ENCODE measurements at regions not wholly inside any gene's neighbourhood (a gene's known extent, or its start where the extent isn't known, plus 50 kb on each side); places are given as distances from the start of the nearest gene placed in this dataset.

DNA sequence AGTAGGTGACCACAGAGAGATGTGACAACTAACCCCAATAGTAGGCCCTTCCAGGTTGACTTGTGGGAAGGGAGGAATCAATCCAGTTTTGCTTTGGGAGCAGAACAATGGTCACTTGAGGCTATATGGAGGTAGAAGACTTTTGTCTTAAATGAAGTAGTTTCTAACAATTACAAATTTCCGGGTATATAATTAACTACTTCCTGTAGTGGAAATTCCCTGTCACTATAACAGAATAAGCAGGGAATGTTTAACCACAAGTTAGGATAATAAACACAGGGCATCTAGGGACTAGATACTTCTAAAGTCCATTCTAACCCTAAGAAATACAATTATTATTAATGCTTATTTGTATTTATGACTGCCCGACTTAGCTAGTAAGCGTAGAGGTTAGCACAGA, 99.0 kb upstream of the TRPC3 start:
- TF ChIP-seq EZH2 (IDR thresholded peaks at IDR 0.05; ENCODE audit: borderline replicate concordance, low read depth, low read length, poor library complexity, severe bottlenecking), result no peak
- TF ChIP-seq, protein P1, sequence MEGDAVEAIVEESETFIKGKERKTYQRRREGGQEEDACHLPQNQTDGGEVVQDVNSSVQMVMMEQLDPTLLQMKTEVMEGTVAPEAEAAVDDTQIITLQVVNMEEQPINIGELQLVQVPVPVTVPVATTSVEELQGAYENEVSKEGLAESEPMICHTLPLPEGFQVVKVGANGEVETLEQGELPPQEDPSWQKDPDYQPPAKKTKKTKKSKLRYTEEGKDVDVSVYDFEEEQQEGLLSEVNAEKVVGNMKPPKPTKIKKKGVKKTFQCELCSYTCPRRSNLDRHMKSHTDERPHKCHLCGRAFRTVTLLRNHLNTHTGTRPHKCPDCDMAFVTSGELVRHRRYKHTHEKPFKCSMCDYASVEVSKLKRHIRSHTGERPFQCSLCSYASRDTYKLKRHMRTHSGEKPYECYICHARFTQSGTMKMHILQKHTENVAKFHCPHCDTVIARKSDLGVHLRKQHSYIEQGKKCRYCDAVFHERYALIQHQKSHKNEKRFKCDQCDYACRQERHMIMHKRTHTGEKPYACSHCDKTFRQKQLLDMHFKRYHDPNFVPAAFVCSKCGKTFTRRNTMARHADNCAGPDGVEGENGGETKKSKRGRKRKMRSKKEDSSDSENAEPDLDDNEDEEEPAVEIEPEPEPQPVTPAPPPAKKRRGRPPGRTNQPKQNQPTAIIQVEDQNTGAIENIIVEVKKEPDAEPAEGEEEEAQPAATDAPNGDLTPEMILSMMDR (conservative IDR thresholded peaks at IDR 0.05; ENCODE audit: low read depth, low read length), result no peak
